GM12872 (cell line): ENCODE measurements at regions not wholly inside any gene's neighbourhood (a gene's known extent, or its start where the extent isn't known, plus 50 kb on each side); places are given as distances from the start of the nearest gene placed in this dataset.

Source experiments
- CTCF ChIP-seq: IDR thresholded peaks from 3 replicates; pipeline ENCODE4 v1.5.1; 2011; ENCODE audit warnings: low read depth, mild to moderate bottlenecking, low read length, moderate library complexity; ENCODE audit not compliant: insufficient read depth

GRCh38 chr10:88154596-88155250 is 291.3 kb downstream of the PTEN start:
- TF ChIP-seq CTCF, result no peak

GRCh38 chr10:88156341-88156740 is 292.9 kb downstream of the PTEN start:
- TF ChIP-seq CTCF, result no peak

GRCh38 chr10:88157981-88158465 is 294.6 kb downstream of the PTEN start:
- TF ChIP-seq CTCF, result no peak

- no peak for TF ChIP-seq CTCF
Measured at GRCh38 chr10:88158526-88159122, 295.2 kb downstream of the PTEN start.

GRCh38 chr10:88159127-88159829 is 295.9 kb downstream of the PTEN start:
- no peak for TF ChIP-seq CTCF

GRCh38 chr10:88161070-88161469 is 297.6 kb downstream of the PTEN start:
- no peak for TF ChIP-seq CTCF

GRCh38 chr10:88161756-88162155 is 298.3 kb downstream of the PTEN start:
- no peak for TF ChIP-seq CTCF
